IgD-negative memory B cell (primary cell): ENCODE measurements at regions not wholly inside any gene's neighbourhood (a gene's known extent, or its start where the extent isn't known, plus 50 kb on each side); places are given as distances from the start of the nearest gene placed in this dataset.
"Not testable (repeated sequence)": the region's sequence is repeated elsewhere in the genome, so short reads cannot be mapped to it uniquely, and the experiment has no call there.

ENCODE experiments used
- H3K27ac Mint-ChIP-seq, 3 donors: one replicate each; pipeline ENCODE4 v1.8.0; 2020 to 2022; ENCODE audit warnings: mild to moderate bottlenecking in 3 of 3, mixed read lengths in 3 of 3, moderate library complexity in 1 of 3
- H3K27me3 Mint-ChIP-seq: one replicate; pipeline ENCODE4 v1.8.0; 2021; ENCODE audit warnings: mixed read lengths
- H3K36me3 Mint-ChIP-seq: one replicate; pipeline ENCODE4 v1.8.0; 2020; ENCODE audit warnings: mild to moderate bottlenecking, mixed read lengths
- H3K4me1 Mint-ChIP-seq, 3 donors: one replicate each; pipeline ENCODE4 v1.8.0; 2020 to 2022; ENCODE audit warnings: mixed read lengths in 3 of 3, mild to moderate bottlenecking in 1 of 3
- H3K4me3 Mint-ChIP-seq, 4 donors: one replicate each; pipeline ENCODE4 v1.8.0; 2020 to 2022; ENCODE audit warnings: mild to moderate bottlenecking in 4 of 4, mixed read lengths in 4 of 4, moderate library complexity in 3 of 4
- H3K9me3 Mint-ChIP-seq, 3 donors: one replicate each; pipeline ENCODE4 v1.8.0; 2020 to 2021; ENCODE audit warnings: mixed read lengths in 3 of 3, mild to moderate bottlenecking in 1 of 3

DNA sequence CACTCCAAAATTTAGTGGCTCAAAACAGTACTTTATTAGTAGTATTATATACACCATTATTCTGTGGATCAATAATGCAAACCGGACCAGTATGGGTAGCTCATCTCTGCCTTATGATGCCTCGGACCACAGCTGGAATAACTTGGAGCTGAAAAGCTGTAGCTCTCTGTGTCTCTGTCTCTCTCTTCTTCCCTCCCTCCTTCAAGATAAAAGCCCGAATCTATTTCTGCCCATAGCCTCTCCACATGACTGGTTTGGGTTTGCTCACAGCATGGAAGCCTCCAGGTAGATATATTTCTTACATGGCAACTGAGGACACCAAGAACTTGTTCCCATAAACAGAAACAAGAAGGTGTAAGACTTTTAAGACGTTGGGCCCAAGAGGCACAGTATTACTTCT, 147.5 kb upstream of the TBCA start:
- Mint-ChIP-seq H3K27ac (no peak overlapping the region), H3K9me3 (peaks cover 1 to 8% (median 3%) of the 10 kb centered on the region in 3 donors), H3K36me3 (no peaks in the 10 kb centered on the region), H3K4me3 (no peak overlapping the region), H3K4me1 (no peaks in the 10 kb centered on the region), H3K27me3 (peaks cover 11% of the 10 kb centered on the region)

DNA sequence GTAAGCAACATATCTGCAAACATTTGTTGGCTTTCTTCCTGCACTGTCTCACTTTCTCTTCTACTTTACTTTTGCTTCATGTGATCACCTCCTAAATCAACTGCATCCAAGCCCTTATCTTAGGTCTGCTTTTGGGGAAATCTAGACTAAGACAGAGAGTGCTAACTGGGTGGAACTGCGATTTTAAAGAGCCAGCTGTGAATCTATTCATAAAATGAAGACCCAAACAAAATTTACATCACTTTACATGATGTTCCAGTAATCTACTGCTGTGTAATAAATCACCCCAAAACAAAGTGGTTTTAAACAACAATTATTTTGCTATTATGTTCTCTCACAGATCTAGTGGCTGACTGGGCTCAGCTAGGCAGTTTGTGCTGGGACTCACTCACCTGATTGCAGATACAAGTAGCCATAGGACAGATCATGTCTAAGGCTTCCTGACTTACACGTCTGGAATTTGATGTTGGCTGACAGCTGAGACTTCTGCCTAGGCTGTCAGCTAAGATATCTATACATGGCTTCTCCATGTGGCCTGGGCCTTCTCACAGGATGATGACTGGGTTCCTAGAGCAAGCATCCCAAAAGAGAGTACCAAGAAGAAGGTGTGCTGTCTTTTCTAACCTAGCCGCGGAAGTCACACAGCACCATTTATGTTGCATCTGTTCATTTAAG, 145.1 kb upstream of the TBCA start:
- peaks cover 6% of the 10 kb centered on the region for H3K27me3 Mint-ChIP-seq
- peaks cover 0 to 3% (median 2%) of the 10 kb centered on the region in 3 donors for H3K9me3 Mint-ChIP-seq
- no peak overlapping the region for H3K27ac Mint-ChIP-seq
- no peaks in the 10 kb centered on the region for H3K36me3 Mint-ChIP-seq
- H3K4me1 Mint-ChIP-seq: no peaks in the 10 kb centered on the region
- H3K4me3 Mint-ChIP-seq: no peak overlapping the region

DNA sequence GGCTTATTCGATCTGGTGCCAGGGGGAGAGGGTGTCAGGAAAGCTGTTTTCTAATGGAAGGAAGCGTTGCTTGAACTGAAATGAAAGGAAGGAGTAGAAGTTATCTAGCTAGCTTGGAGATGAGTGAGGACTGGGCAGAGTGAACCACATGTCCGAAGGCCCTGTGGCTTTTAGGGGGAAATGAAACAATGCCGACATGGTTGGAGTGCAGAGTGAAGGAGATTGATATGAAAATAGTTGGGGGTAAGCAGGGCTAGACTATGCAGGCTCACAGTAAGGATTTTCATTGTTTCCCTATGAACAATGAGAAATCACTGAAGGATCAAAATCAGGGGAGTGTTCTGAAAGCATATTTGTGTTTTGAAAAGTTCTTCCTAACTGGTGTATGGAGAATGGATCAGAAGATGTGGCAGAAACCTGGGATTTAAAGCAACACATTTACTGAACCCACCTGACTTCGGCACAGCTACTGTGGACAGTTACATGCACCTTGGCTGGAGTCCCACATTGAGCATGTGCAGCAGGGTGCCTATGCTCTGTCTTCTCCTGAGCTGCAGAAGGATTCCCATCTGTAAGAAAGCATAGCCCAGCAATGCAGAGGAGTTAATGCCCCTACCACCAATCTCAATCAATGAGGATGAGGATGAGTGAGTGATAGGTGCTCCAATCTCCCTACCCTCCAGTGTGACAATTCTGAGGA, 144.4 kb upstream of the TBCA start:
- Mint-ChIP-seq H3K9me3 (peaks cover 0 to 2% (median 1%) of the 10 kb centered on the region in 3 donors), H3K36me3 (no peaks in the 10 kb centered on the region), H3K27ac (no peak overlapping the region), H3K4me3 (no peak overlapping the region), H3K4me1 (no peaks in the 10 kb centered on the region), H3K27me3 (peaks cover 3% of the 10 kb centered on the region)

DNA sequence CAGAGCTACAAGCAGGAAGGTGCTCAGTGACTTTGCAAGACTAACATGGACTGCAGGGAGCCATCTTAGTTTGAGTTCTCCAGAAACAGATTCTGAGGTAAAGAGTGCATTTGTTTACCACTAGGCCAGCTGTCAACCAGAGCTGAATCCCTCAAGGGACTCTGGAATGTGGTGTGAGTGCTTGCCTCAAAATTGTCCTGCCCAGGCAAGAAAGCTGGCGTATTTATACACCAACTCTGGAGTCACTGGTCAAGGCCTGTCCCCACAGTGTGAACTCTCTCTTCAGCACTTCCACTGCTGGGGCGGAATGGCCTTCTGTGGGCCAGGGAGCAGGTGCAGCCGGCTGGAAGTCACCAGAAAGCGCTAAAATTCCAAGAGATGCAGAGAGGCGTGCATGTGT, 139.2 kb upstream of the TBCA start:
- Mint-ChIP-seq H3K4me1 (no peaks in the 10 kb centered on the region), H3K9me3 (peaks cover 2 to 5% (median 4%) of the 10 kb centered on the region in 3 donors), H3K36me3 (peaks cover 2% of the 10 kb centered on the region), H3K27me3 (peaks cover 6% of the 10 kb centered on the region), H3K4me3 (no peak overlapping the region), H3K27ac (no peak overlapping the region)

DNA sequence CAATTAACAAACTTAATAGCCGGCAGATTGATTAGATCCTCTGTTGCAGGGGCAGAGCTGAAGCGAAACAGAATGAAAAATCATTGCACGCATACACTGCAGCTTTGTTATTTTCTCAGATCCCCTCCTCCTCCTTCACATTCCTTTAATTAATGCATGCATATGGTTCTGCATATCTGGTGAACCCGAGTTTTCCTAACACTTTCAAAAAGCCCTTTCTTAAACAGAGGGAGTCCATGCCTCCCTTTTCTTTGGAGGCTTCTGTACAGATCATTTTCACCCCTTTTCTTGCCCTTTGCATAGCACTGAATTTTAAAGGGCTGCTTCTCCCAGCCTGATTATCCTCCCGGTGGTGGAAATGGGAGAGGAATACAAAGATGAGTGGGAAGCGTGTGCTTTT, 136.6 kb upstream of the TBCA start:
- Mint-ChIP-seq H3K27ac (no peak overlapping the region), H3K27me3 (peaks cover 6% of the 10 kb centered on the region), H3K4me1 (no peaks in the 10 kb centered on the region), H3K36me3 (peaks cover 2% of the 10 kb centered on the region), H3K9me3 (peaks cover 2 to 5% (median 4%) of the 10 kb centered on the region in 3 donors), H3K4me3 (no peak overlapping the region)

DNA sequence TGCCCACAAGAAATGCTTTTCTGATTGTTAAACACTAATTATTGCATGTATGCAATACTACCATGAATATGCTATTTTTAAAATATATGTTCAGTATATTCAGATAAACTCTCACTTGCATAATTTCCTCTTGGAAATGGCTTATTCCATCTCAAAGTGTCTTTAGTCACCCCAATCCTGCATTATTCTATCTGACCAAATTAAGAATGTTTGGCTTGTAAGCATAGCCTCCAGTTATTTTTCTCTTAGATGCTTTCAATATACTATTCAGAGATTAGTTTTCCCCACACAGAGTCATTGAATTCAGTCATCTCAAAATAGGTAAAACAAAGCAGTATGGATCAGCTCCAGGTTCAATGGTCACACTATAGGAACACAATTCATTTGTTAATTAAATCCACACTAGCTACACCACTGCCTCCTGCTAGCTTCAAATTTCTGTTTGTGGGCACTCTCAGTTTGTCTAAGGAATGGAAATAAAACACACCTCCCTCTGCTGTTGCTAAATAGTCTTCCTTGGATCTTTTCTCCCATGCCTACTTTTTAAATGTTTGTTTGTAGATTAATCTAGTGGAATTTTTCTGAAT, 134.6 kb upstream of the TBCA start:
- H3K27ac Mint-ChIP-seq: no peak overlapping the region
- H3K27me3 Mint-ChIP-seq: peaks cover 6% of the 10 kb centered on the region

DNA sequence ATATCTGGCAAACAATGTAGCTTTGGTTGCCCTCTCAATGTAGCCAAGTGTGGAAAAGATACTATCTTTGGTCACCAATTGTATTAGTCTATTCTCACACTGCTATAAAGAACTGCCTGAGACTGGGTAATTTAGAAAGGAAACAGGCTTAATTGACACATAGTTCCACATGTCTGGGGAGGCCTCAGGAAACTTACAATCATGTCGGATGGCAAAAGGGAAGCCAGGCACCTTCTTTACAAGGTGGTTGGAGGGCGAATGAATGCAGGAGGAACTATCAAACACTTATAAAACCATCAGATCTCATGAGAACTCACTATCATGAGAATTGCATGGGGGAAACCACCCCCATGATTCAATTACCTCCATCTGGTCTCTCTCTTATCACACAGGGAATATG, 133.1 kb upstream of the TBCA start:
- peaks cover 6% of the 10 kb centered on the region for H3K27me3 Mint-ChIP-seq
- no peak overlapping the region for H3K4me3 Mint-ChIP-seq
- H3K27ac Mint-ChIP-seq: no peak overlapping the region
- no peaks in the 10 kb centered on the region for H3K4me1 Mint-ChIP-seq
- H3K9me3 Mint-ChIP-seq: peaks cover 0 to 1% (median 0%) of the 10 kb centered on the region in 3 donors
- H3K36me3 Mint-ChIP-seq: peaks cover 4% of the 10 kb centered on the region

More for the DNA sequence above, 134.6 kb upstream of the TBCA start:
- peaks cover 0 to 5% (median 4%) of the 10 kb centered on the region in 3 donors for H3K9me3 Mint-ChIP-seq
- no peaks in the 10 kb centered on the region for H3K4me1 Mint-ChIP-seq
- no peak overlapping the region for H3K4me3 Mint-ChIP-seq
- peaks cover 4% of the 10 kb centered on the region for H3K36me3 Mint-ChIP-seq

DNA sequence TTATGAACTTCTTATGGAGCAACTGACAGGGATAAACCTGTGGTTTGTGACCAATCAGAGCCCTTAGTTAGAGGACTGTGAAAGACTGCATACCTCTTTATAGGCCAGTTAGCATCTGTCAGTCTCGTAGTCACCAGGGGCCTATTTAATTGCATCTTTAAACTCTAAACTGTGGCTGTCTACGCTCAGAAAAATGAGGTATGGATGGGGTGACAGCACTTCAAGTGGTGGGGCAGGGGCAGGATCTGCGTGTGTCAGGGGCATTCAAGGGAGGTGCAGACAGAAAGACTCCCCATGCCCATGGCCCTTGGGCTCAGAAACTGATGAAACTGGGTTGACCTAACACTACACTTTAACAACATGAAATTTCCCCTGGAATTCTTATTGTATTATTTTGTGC, 132.6 kb upstream of the TBCA start:
- no peak overlapping the region for H3K27ac Mint-ChIP-seq
- H3K4me1 Mint-ChIP-seq: no peaks in the 10 kb centered on the region
- peaks cover 6% of the 10 kb centered on the region for H3K27me3 Mint-ChIP-seq
- no peak overlapping the region for H3K4me3 Mint-ChIP-seq
- peaks cover 2% of the 10 kb centered on the region for H3K36me3 Mint-ChIP-seq
- H3K9me3 Mint-ChIP-seq: no peaks in the 10 kb centered on the region

DNA sequence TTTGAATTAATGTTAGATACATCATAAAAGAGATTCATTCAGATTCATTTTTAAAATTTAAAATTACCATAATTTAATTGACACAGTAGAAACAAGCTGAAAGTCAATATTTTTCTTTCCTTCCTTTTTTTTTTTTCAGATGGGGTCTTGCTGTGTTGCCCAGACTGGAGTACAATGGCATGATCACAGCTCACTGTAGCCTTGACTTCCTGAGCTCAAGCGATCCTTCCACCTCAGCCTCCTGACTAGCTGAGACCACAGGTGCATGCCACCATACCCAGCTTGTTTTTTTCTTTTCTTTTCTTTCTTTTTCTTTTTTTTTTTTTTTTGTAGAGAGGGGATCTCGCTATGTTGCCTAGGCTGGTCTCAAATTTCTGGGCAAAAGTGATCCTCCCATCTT, 131.6 kb upstream of the TBCA start:
- Mint-ChIP-seq H3K27me3 (peaks cover 3% of the 10 kb centered on the region), H3K36me3 (peaks cover 2% of the 10 kb centered on the region), H3K4me1 (no peaks in the 10 kb centered on the region), H3K4me3 (no peak overlapping the region), H3K27ac (no peak overlapping the region), H3K9me3 (peaks cover 0 to 3% (median 0%) of the 10 kb centered on the region in 3 donors)

DNA sequence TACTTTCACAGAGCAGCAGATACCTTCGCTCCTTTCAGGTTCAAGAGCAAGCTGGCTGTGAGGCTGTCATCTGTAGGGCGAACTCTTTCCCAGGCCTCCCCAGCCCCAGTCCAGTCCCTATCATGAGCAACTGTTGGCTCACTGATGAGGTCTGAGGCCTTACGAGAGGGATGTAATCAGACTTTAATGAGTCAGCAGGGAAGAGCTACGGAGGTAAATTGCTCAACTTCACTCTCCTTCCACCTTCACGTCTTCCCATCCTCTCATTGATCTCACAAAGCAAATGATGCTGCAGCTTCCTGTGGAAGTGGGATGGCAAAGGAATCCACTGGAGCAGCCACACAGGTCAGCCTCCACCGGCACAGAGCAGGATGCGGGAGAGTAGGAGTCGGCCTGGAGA, 130.7 kb upstream of the TBCA start:
- H3K9me3 Mint-ChIP-seq: peaks cover 0 to 3% (median 0%) of the 10 kb centered on the region in 3 donors
- H3K36me3 Mint-ChIP-seq: peaks cover 3% of the 10 kb centered on the region
- no peak overlapping the region for H3K27ac Mint-ChIP-seq
- peaks cover 3% of the 10 kb centered on the region for H3K27me3 Mint-ChIP-seq
- no peak overlapping the region for H3K4me3 Mint-ChIP-seq
- H3K4me1 Mint-ChIP-seq: no peaks in the 10 kb centered on the region

DNA sequence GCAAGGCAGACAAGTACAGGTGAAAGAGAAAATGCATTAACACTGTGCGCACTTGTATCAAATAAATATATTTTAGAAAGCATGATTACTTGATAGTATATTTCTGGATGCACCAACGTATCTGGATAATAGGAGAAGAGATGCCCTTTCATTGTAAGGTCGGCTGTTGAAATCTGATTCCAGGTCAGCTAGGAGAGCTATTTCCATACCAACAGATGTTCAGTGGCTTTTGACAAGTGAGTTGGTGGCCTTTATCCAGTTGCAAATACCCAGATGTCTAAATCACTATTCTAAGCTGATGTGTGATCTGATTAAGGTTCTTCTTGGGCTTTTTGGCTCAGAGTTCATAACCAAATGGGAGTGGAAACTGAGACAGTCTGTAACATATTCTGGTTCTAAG, 128.2 kb upstream of the TBCA start:
- no peak overlapping the region for H3K4me3 Mint-ChIP-seq
- H3K27ac Mint-ChIP-seq: peak overlapping the region in 1 of 3 donors; percentile 24
- peaks cover 5% of the 10 kb centered on the region for H3K36me3 Mint-ChIP-seq
- peaks cover 1% of the 10 kb centered on the region for H3K27me3 Mint-ChIP-seq
- peaks cover 0 to 3% (median 0%) of the 10 kb centered on the region in 3 donors for H3K9me3 Mint-ChIP-seq
- no peaks in the 10 kb centered on the region for H3K4me1 Mint-ChIP-seq

DNA sequence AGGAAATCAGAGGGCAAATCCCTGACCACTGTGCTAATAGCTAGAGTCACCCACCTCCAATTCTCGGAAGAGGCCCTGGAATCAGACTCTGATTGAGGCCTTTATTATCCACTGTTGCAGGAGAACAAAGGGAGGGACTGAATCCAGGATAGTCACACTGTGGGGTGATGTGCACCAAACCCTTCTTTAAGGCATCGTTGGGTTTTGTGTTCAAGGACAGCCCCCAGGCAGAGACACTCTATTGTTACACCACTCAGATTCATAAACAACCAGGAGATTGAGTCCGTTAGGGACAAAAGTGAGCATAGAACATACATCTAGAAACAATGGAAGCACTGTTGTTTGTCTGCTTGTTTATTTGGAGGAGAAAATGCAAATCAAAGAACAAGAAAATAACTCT, 124.6 kb upstream of the TBCA start:
- Mint-ChIP-seq H3K4me3 (no peak overlapping the region), H3K27me3 (peaks cover 1% of the 10 kb centered on the region), H3K9me3 (peaks cover 0 to 3% (median 0%) of the 10 kb centered on the region in 3 donors), H3K36me3 (peaks cover 3% of the 10 kb centered on the region), H3K4me1 (no peaks in the 10 kb centered on the region), H3K27ac (no peak overlapping the region)

DNA sequence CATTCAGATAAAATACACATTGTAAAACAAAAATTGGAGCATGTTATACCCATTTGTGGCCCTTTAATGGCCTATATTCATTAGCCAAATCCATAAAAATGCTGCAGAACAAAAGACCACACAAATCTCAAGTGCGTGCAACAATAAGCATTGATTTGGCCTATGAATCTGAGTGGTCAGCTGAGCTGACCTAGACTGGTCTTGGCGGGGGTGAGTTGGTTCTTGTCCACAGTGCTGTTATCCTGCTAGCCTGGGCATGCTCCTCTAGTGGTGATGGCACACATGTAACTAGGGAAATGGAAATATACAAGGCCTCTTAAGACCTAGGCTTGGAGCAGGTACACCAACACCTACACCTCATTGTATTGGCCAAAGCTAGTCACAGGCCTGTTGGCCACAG, 122.2 kb upstream of the TBCA start:
- peaks cover 3% of the 10 kb centered on the region for H3K36me3 Mint-ChIP-seq
- no peak overlapping the region for H3K27ac Mint-ChIP-seq
- H3K4me1 Mint-ChIP-seq: no peaks in the 10 kb centered on the region
- no peaks in the 10 kb centered on the region for H3K27me3 Mint-ChIP-seq
- H3K4me3 Mint-ChIP-seq: no peak overlapping the region
- H3K9me3 Mint-ChIP-seq: no peaks in the 10 kb centered on the region

DNA sequence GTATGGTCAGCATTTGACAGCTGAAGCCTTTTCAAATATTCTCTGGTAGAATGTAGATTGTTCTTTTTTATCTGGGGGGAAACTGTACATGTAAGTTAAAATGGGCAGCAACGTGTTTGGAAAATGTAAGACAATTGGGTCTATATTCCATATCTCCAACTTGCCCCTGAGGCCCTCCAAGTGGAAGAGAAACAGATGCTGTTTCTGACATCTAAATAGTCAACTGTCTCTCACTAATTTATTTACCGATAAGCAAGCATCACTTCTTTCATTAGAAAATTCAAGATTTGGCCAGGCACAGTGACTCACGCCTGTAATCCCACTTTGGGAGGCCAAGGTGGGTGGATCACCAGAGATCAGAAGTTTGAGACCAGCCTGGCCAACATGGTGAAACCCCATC, 120.2 kb upstream of the TBCA start:
- Mint-ChIP-seq H3K9me3 (no peaks in the 10 kb centered on the region), H3K4me1 (no peaks in the 10 kb centered on the region), H3K27ac (no peak overlapping the region), H3K27me3 (no peaks in the 10 kb centered on the region), H3K36me3 (peaks cover 2% of the 10 kb centered on the region), H3K4me3 (no peak overlapping the region)

DNA sequence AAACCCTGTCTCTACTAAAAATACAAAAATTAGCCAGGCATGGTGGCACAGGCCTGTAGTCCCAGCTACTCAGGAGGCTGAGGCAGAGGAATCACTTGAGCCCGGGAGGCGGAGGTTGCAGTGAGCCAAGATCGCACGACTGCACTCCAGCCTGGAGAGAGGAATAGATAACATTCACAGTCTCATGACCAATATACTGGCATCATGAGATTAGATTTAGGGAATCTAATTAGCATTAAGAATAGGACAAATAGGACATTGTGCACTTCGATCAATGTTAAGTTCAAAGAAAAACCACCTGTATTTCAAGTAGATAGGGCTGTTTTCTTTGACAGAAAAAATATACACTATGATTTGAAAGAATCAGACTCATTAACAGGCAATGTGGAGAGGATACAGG, 118.0 kb upstream of the TBCA start:
- H3K36me3 Mint-ChIP-seq, H3K27ac Mint-ChIP-seq, H3K4me1 Mint-ChIP-seq, H3K4me3 Mint-ChIP-seq, H3K27me3 Mint-ChIP-seq, H3K9me3 Mint-ChIP-seq: not testable (repeated sequence)
